ENCODE measurements at regions not wholly inside any gene's neighbourhood (a gene's known extent, or its start where the extent isn't known, plus 50 kb on each side); places are given as distances from the start of the nearest gene placed in this dataset.
"Not testable (repeated sequence)": the region's sequence is repeated elsewhere in the genome, so short reads cannot be mapped to it uniquely, and the experiment has no call there.

- no peak for DNase-seq (ENCODE audit: low read depth in 4 of 4, low spot score in 3 of 4)
Measured at GRCh38 chr2:84223191-84223590, 235.9 kb downstream of the SUCLG1 start.

GRCh38 chr2:84221102-84221501 lies 238.0 kb downstream of the SUCLG1 start:
- DNase-seq (ENCODE audit: low read depth in 4 of 4, low spot score in 3 of 4), result not testable (repeated sequence)

GRCh38 chr2:84217456-84217855 lies 241.6 kb downstream of the SUCLG1 start:
- no peak for DNase-seq (ENCODE audit: low read depth in 4 of 4, low spot score in 3 of 4)

- DNase-seq (ENCODE audit: low read depth in 4 of 4, low spot score in 3 of 4), result no peak
Measured at GRCh38 chr2:84214455-84214854, 244.6 kb downstream of the SUCLG1 start.

- no peak for DNase-seq (ENCODE audit: low read depth in 4 of 4, low spot score in 3 of 4)
Measured at GRCh38 chr2:84212611-84213314, 246.3 kb downstream of the SUCLG1 start.

- DNase-seq (ENCODE audit: low read depth in 4 of 4, low spot score in 3 of 4), result no peak
Measured at GRCh38 chr2:84209941-84210340, 249.1 kb downstream of the SUCLG1 start.

- no peak for DNase-seq (ENCODE audit: low read depth in 4 of 4, low spot score in 3 of 4)
Measured at GRCh38 chr2:84204995-84205394, 254.1 kb downstream of the SUCLG1 start.

- no peak for DNase-seq (ENCODE audit: low read depth in 4 of 4, low spot score in 3 of 4)
Measured at GRCh38 chr2:84202166-84202565, 256.9 kb downstream of the SUCLG1 start.

- no peak for DNase-seq (ENCODE audit: low read depth in 4 of 4, low spot score in 3 of 4)
Measured at GRCh38 chr2:84201158-84201557, 257.9 kb downstream of the SUCLG1 start.

- no peak for DNase-seq (ENCODE audit: low read depth in 4 of 4, low spot score in 3 of 4)
Measured at GRCh38 chr2:84197901-84198300, 261.2 kb downstream of the SUCLG1 start.

GRCh38 chr2:84194949-84195644 lies 264.0 kb downstream of the SUCLG1 start:
- peak in 3 of 4 donors; percentile 8 to 12 (median 8) for DNase-seq (ENCODE audit: low read depth in 4 of 4, low spot score in 3 of 4)

GRCh38 chr2:84194181-84194580 lies 264.9 kb downstream of the SUCLG1 start:
- no peak for DNase-seq (ENCODE audit: low read depth in 4 of 4, low spot score in 3 of 4)

- DNase-seq (ENCODE audit: low read depth in 4 of 4, low spot score in 3 of 4), result no peak
Measured at GRCh38 chr2:84187258-84187657, 271.8 kb downstream of the SUCLG1 start.

GRCh38 chr2:84181927-84182326 lies 277.2 kb downstream of the SUCLG1 start:
- DNase-seq (ENCODE audit: low read depth in 4 of 4, low spot score in 3 of 4), result no peak

GRCh38 chr2:84177733-84178132 lies 281.3 kb downstream of the SUCLG1 start:
- no peak for DNase-seq (ENCODE audit: low read depth in 4 of 4, low spot score in 3 of 4)

- DNase-seq (ENCODE audit: low read depth in 4 of 4, low spot score in 3 of 4), result no peak
Measured at GRCh38 chr2:84175970-84176369, 283.1 kb downstream of the SUCLG1 start.

- no peak for DNase-seq (ENCODE audit: low read depth in 4 of 4, low spot score in 3 of 4)
Measured at GRCh38 chr2:84175340-84175739, 283.7 kb downstream of the SUCLG1 start.

- DNase-seq (ENCODE audit: low read depth in 4 of 4, low spot score in 3 of 4), result no peak
Measured at GRCh38 chr2:84173041-84173440, 286.0 kb downstream of the SUCLG1 start.

- DNase-seq (ENCODE audit: low read depth in 4 of 4, low spot score in 3 of 4), result no peak
Measured at GRCh38 chr2:84170979-84171378, 288.1 kb downstream of the SUCLG1 start.

GRCh38 chr2:84169871-84170270 lies 289.2 kb downstream of the SUCLG1 start:
- no peak for DNase-seq (ENCODE audit: low read depth in 4 of 4, low spot score in 3 of 4)

GRCh38 chr2:84168552-84168951 lies 290.5 kb downstream of the SUCLG1 start:
- DNase-seq (ENCODE audit: low read depth in 4 of 4, low spot score in 3 of 4), result not testable (repeated sequence)

GRCh38 chr2:84165256-84165655 lies 293.8 kb downstream of the SUCLG1 start:
- no peak for DNase-seq (ENCODE audit: low read depth in 4 of 4, low spot score in 3 of 4)

Data from right renal pelvis (tissue), 4 donors.